ENCODE measurements at regions not wholly inside any gene's neighbourhood (a gene's known extent, or its start where the extent isn't known, plus 50 kb on each side); places are given as distances from the start of the nearest gene placed in this dataset.

GRCh38 chr1:78231894-78232293 is 186.1 kb downstream of the GIPC2 start:
- DNase-seq (ENCODE audit: low read depth in 2 of 2) = no peak
- H3K4me3 ChIP-seq (replicated peaks in 1 of 2; ENCODE audit: low read depth in 2 of 2, low read length in 2 of 2) = no peak overlapping the region
- TF ChIP-seq, protein P1, sequence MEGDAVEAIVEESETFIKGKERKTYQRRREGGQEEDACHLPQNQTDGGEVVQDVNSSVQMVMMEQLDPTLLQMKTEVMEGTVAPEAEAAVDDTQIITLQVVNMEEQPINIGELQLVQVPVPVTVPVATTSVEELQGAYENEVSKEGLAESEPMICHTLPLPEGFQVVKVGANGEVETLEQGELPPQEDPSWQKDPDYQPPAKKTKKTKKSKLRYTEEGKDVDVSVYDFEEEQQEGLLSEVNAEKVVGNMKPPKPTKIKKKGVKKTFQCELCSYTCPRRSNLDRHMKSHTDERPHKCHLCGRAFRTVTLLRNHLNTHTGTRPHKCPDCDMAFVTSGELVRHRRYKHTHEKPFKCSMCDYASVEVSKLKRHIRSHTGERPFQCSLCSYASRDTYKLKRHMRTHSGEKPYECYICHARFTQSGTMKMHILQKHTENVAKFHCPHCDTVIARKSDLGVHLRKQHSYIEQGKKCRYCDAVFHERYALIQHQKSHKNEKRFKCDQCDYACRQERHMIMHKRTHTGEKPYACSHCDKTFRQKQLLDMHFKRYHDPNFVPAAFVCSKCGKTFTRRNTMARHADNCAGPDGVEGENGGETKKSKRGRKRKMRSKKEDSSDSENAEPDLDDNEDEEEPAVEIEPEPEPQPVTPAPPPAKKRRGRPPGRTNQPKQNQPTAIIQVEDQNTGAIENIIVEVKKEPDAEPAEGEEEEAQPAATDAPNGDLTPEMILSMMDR (IDR thresholded peaks at IDR 0.05; ENCODE audit: low read depth, low read length) = no peak

GRCh38 chr1:78232630-78233029 is 186.9 kb downstream of the GIPC2 start:
- no peak overlapping the region for H3K4me3 ChIP-seq (replicated peaks in 1 of 2; ENCODE audit: low read depth in 2 of 2, low read length in 2 of 2)
- no peak for DNase-seq (ENCODE audit: low read depth in 2 of 2)
- TF ChIP-seq, protein P1 (IDR thresholded peaks at IDR 0.05; ENCODE audit: low read depth, low read length) = no peak

DNA sequence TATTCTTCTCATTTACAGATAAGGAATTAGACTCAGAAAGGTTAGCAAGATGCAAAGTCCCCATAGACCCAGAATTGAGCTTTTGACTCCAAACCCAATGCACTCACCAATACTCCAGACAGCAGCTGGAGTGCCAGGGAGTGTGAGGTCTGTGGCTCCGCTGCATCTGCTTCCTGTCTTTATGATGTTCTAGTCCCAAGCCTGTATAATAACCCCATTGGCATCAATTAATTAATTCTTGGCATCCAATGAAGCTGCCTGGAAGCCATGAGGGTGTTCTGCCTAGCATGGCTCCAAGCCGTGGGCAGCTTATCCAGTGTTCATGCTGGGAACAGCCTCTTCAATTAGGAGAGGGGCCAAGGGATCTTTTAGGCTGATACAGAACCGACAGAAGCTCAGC is 188.7 kb downstream of the GIPC2 start:
- no peak for DNase-seq (ENCODE audit: low read depth in 2 of 2)
- TF ChIP-seq, protein P1 (IDR thresholded peaks at IDR 0.05; ENCODE audit: low read depth, low read length) = no peak
- no peak overlapping the region for H3K4me3 ChIP-seq (replicated peaks in 1 of 2; ENCODE audit: low read depth in 2 of 2, low read length in 2 of 2)

DNA sequence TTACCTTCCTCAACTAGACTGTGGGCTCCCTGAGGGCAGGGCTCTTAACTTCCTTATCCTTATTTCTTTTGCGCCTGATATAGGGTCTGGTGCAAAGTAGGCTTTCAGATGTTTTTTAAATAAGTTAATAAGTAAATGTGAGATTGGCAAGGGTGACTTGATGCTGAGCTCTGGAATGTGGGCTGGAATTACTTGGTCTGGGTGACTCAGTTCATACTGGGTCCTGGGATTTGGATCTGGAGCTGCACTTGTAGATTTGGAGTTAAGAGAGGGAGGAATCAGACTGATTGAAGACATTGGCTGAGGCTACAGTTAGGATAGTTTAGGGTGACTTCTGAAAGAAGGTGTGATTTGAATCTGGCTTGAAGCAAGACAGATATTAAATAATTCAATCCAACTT is 190.9 kb downstream of the GIPC2 start:
- H3K4me3 ChIP-seq (replicated peaks in 1 of 2; ENCODE audit: low read depth in 2 of 2, low read length in 2 of 2) = no peak overlapping the region
- TF ChIP-seq, protein P1 (IDR thresholded peaks at IDR 0.05; ENCODE audit: low read depth, low read length) = no peak
- DNase-seq (ENCODE audit: low read depth in 2 of 2) = peak in 1 of 2 donors; percentile 15

- DNase-seq (ENCODE audit: low read depth in 2 of 2) = no peak
- no peak overlapping the region for H3K4me3 ChIP-seq (replicated peaks in 1 of 2; ENCODE audit: low read depth in 2 of 2, low read length in 2 of 2)
- TF ChIP-seq, protein P1 (IDR thresholded peaks at IDR 0.05; ENCODE audit: low read depth, low read length) = no peak
Observed at GRCh38 chr1:78237364-78237916, 191.7 kb downstream of the GIPC2 start.

GRCh38 chr1:78240191-78240590 is 194.4 kb downstream of the GIPC2 start:
- TF ChIP-seq, protein P1 (IDR thresholded peaks at IDR 0.05; ENCODE audit: low read depth, low read length) = no peak
- DNase-seq (ENCODE audit: low read depth in 2 of 2) = peak in 1 of 2 donors; percentile 56

GRCh38 chr1:78240755-78241154 is 195.0 kb downstream of the GIPC2 start:
- TF ChIP-seq, protein P1 (IDR thresholded peaks at IDR 0.05; ENCODE audit: low read depth, low read length) = no peak
- DNase-seq (ENCODE audit: low read depth in 2 of 2) = peak; percentile 13 to 46
- no peak overlapping the region for H3K4me3 ChIP-seq (replicated peaks in 1 of 2; ENCODE audit: low read depth in 2 of 2, low read length in 2 of 2)

More at GRCh38 chr1:78240191-78240590, 194.4 kb downstream of the GIPC2 start:
- no peak overlapping the region for H3K4me3 ChIP-seq (replicated peaks in 1 of 2; ENCODE audit: low read depth in 2 of 2, low read length in 2 of 2)

All from cardiac fibroblast (primary cell).